K562 (cell line): ENCODE measurements at regions not wholly inside any gene's neighbourhood (a gene's known extent, or its start where the extent isn't known, plus 50 kb on each side); places are given as distances from the start of the nearest gene placed in this dataset.

ENCODE experiments used
- ATAC-seq: fragments of 200-7000 bp; cut with Tn5 transposase; 3 replicates; pipeline ENCODE4 v1.9.1; 2020; ENCODE audit warnings: moderate library complexity
- BruUV-seq: library from RNA; stranded (reverse); fragments of 400-500 nt; replicated peaks from 2 replicates; lab custom pipeline; 2021; lab: Mats Ljungman, UMichigan
- CTCF ChIA-PET: fragments of 300-600 bp; formaldehyde crosslinking; extraction: SDS; loops from one replicate; lab custom pipeline; 2021; ENCODE audit warnings: low intra/inter-chr PET ratio; lab: Yijun Ruan, JAX
- POLR2A ChIA-PET: fragments of 300-600, 350-650 bp; sonication (Branson Sonifier 250); formaldehyde crosslinking; extraction: SDS; loops from one replicate; lab custom pipeline; 2021; ENCODE audit warnings: antibody characterized with exemption, inconsistent platforms; lab: Yijun Ruan, JAX
- DNase-seq, 4 experiments: peaks; one replicate each; pipeline versions ENCODE4 v3.0.0 to v3.0.0-alpha.2; 2011 to 2018; ENCODE audit warnings: low spot score in 3 of 4, mixed read lengths in 3 of 4; ENCODE audit errors: extremely low read depth in 1 of 4
- FAIRE-seq: peaks from 2 replicates; lab custom pipeline; 2011; peaks lifted over from hg19 to GRCh38; lab: Jason Lieb, UNC
- H2AFZ ChIP-seq: 2 replicates; pipeline ENCODE4 v1.6.0; 2011; ENCODE audit warnings: low read depth, low read length, control low read depth, inconsistent platforms
- H3K27ac ChIP-seq: fragments of 200-600 bp; 3 replicates; pipeline ENCODE4 v1.8.0; 2011; ENCODE audit warnings: low read depth, mild to moderate bottlenecking, control low read depth, inconsistent platforms, low read length, moderate library complexity, mixed read lengths; ENCODE audit errors: extremely low read depth
- H3K27me3 ChIP-seq, 2 experiments: fragments of 300-600 bp in 1 of 2; 2 replicates in 1 of 2; 3 replicates in 1 of 2; pipeline versions ENCODE4 v1.6.0 to v1.8.0; 2011; ENCODE audit warnings: inconsistent platforms in 2 of 2, low read length in 2 of 2, mild to moderate bottlenecking in 1 of 2, mixed read lengths in 1 of 2, moderate library complexity in 1 of 2; ENCODE audit not compliant: control insufficient read depth in 2 of 2, insufficient read depth in 2 of 2
- H3K36me3 ChIP-seq: fragments of 300-600 bp; 3 replicates; pipeline ENCODE4 v1.8.0; 2011; ENCODE audit warnings: mild to moderate bottlenecking, low read length, inconsistent platforms; ENCODE audit not compliant: control insufficient read depth, insufficient read depth
- H3K4me1 ChIP-seq, 2 experiments: fragments of 200-600 bp in 1 of 2; replicated peaks in 1 of 2; 2 replicates in 1 of 2; 3 replicates in 1 of 2; pipeline versions ENCODE4 v1.5.1 to v1.8.0; 2011; ENCODE audit warnings: inconsistent platforms in 2 of 2, low read length in 2 of 2, mild to moderate bottlenecking in 1 of 2, mixed read lengths in 1 of 2, moderate library complexity in 1 of 2; ENCODE audit not compliant: control insufficient read depth in 2 of 2, insufficient read depth in 2 of 2
- H3K4me2 ChIP-seq: 2 replicates; pipeline ENCODE4 v1.6.1; 2011; ENCODE audit warnings: low read length, control low read depth, inconsistent platforms, mixed read lengths; ENCODE audit not compliant: insufficient read depth
- H3K4me3 ChIP-seq: fragments of 200-600 bp; sonication (generic), shearing (Covaris generic); 2 replicates; pipeline ENCODE4 v1.5.1; 2016; ENCODE audit warnings: control low read depth, inconsistent platforms
- H3K79me2 ChIP-seq: fragments of 200-600 bp; 3 replicates; pipeline ENCODE4 v1.8.0; 2011; ENCODE audit warnings: low read length, inconsistent platforms; ENCODE audit not compliant: control insufficient read depth, insufficient read depth
- H3K9ac ChIP-seq, 2 experiments: 2 replicates each; pipeline versions ENCODE4 v1.6.0 to v1.6.1; 2011; ENCODE audit warnings: low read depth in 2 of 2, low read length in 2 of 2, control low read depth in 1 of 2, inconsistent platforms in 1 of 2, mild to moderate bottlenecking in 1 of 2, mixed read lengths in 1 of 2; ENCODE audit not compliant: insufficient read depth in 1 of 2
- H3K9me1 ChIP-seq: one replicate; pipeline ENCODE4 v1.6.0; 2011; ENCODE audit warnings: inconsistent platforms, mild to moderate bottlenecking, low read length, moderate library complexity; ENCODE audit not compliant: control insufficient read depth, insufficient read depth
- H3K9me3 ChIP-seq: replicated peaks from 2 replicates; pipeline ENCODE4 v1.5.1; 2011; ENCODE audit warnings: low read depth, low read length, inconsistent platforms; ENCODE audit not compliant: control insufficient read depth, insufficient read depth
- H4K20me1 ChIP-seq: replicated peaks from 2 replicates; pipeline ENCODE4 v1.6.1; 2011; ENCODE audit warnings: low read length, inconsistent platforms, mixed read lengths; ENCODE audit not compliant: control insufficient read depth, insufficient read depth
- ATF1 ChIP-seq, 2 experiments: fragments of 450-650 bp in 1 of 2; IDR thresholded peaks; 2 replicates each; pipeline ENCODE4 v1.6.1; 2016; ENCODE audit warnings: missing compliant biosample characterization in 1 of 2, missing genetic modification characterization in 1 of 2
- BRF1 ChIP-seq: IDR thresholded peaks from 3 replicates; pipeline ENCODE4 v1.6.1; 2011; ENCODE audit warnings: borderline replicate concordance, mild to moderate bottlenecking; ENCODE audit not compliant: insufficient read length; ENCODE audit errors: extremely low read depth
- CBX2 ChIP-seq: fragments of 200-600 bp; sonication (generic); IDR thresholded peaks from one replicate; pipeline ENCODE4 v1.6.1; 2012; ENCODE audit warnings: mild to moderate bottlenecking, low read length, inconsistent platforms; ENCODE audit not compliant: insufficient read depth, poor library complexity, severe bottlenecking
- DDX20 ChIP-seq: fragments of 450-650 bp; IDR thresholded peaks from 2 replicates; pipeline ENCODE4 v1.6.1; 2016; ENCODE audit warnings: missing genetic modification characterization, low read depth, mild to moderate bottlenecking, missing compliant biosample characterization, moderate library complexity
- ELF1 ChIP-seq: fragments of 200-800 bp; sonication (Bioruptor generic); IDR thresholded peaks from 2 replicates; pipeline ENCODE4 v1.6.1; 2016; ENCODE audit warnings: missing genetic modification characterization, missing compliant biosample characterization
- HIVEP1 ChIP-seq: fragments of 250-450 bp; sonication (Bioruptor Pico); IDR thresholded peaks from 2 replicates; pipeline ENCODE4 v1.4.0; 2020; ENCODE audit warnings: mild to moderate bottlenecking
- HNRNPH1 ChIP-seq: fragments of 200-400 bp; formaldehyde crosslinking; optimal IDR thresholded peaks from 2 replicates; pipeline ENCODE3; 2017; ENCODE audit warnings: low read depth, mild to moderate bottlenecking, low read length, moderate library complexity
- KDM1A ChIP-seq, 2 experiments: fragments of 450-650 bp; IDR thresholded peaks; 2 replicates each; pipeline ENCODE4 v1.6.1; 2016; ENCODE audit warnings: mild to moderate bottlenecking in 2 of 2
- PHB ChIP-seq: fragments of 250-450 bp; sonication (Bioruptor Pico); IDR thresholded peaks from 2 replicates; pipeline ENCODE4 v1.5.0; 2021
- PYGO2 ChIP-seq: fragments of 450-650 bp; IDR thresholded peaks from 2 replicates; pipeline ENCODE4 v1.6.1; 2016; ENCODE audit warnings: mild to moderate bottlenecking, missing genetic modification characterization, moderate library complexity, missing compliant biosample characterization
- ZC3H8 ChIP-seq: fragments of 450-650 bp; IDR thresholded peaks from 2 replicates; pipeline ENCODE4 v1.6.1; 2017
- ZNF124 ChIP-seq: sonication (generic); formaldehyde crosslinking; IDR thresholded peaks from 2 replicates; pipeline ENCODE4 v1.8.1; 2022; ENCODE audit warnings: missing genetic modification reagents
- WGBS: fragments of 100-300 bp; shearing (Covaris generic); methylation state at CpG from one replicate; pipeline ENCODE4 v1.1.6; 2016; ENCODE audit warnings: low coverage, mixed read lengths; ENCODE audit not compliant: insufficient coverage; ENCODE audit errors: missing lambda C conversion rate; 5-methylcytosine and 5-hydroxymethylcytosine counted together
- in situ Hi-C: fragments of 300-500 bp; cut with MboI; formaldehyde crosslinking; loops from 4 replicates; pipeline ENCODE4 v1.15.0; 2018; ENCODE audit warnings: inconsistent platforms, mixed read lengths
- intact Hi-C: fragments of 100-400 bp; cut with micrococcal nuclease; formaldehyde crosslinking; loops from 2 replicates; pipeline ENCODE4 v1.14.2; 2022
- TF ChIP-seq, protein P1 (sequence below), 3 experiments: fragments of 200-800 bp in 1 of 3; fragments of 250-450 bp in 1 of 3; fragments of 450-650 bp in 1 of 3; sonication (Bioruptor Pico) in 1 of 3; sonication (Bioruptor generic) in 1 of 3; formaldehyde crosslinking in 1 of 3; IDR thresholded peaks; 2 replicates each; pipeline versions ENCODE4 v1.6.1 to v1.8.0; 2016 to 2022; ENCODE audit warnings: mild to moderate bottlenecking in 2 of 3, missing genetic modification characterization in 2 of 3, missing compliant biosample characterization in 1 of 3, moderate library complexity in 1 of 3
- TF ChIP-seq, protein P2 (sequence below), 2 experiments: fragments of 250-450 bp in 1 of 2; fragments of 450-650 bp in 1 of 2; sonication (Bioruptor Pico) in 1 of 2; IDR thresholded peaks; 2 replicates each; pipeline versions ENCODE4 v1.6.1 to v1.8.0; 2016 to 2021; ENCODE audit warnings: mild to moderate bottlenecking in 2 of 2, moderate library complexity in 2 of 2, missing compliant biosample characterization in 1 of 2, missing genetic modification characterization in 1 of 2
- TF ChIP-seq, protein P3 (sequence below): fragments of 450-650 bp; IDR thresholded peaks from 2 replicates; pipeline ENCODE4 v1.6.1; 2016; ENCODE audit warnings: mild to moderate bottlenecking
- TF ChIP-seq, protein P4 (sequence below): IDR thresholded peaks from 3 replicates; pipeline ENCODE4 v1.6.1; 2011; ENCODE audit warnings: borderline replicate concordance, mild to moderate bottlenecking; ENCODE audit not compliant: insufficient read length, insufficient read depth

DNA sequence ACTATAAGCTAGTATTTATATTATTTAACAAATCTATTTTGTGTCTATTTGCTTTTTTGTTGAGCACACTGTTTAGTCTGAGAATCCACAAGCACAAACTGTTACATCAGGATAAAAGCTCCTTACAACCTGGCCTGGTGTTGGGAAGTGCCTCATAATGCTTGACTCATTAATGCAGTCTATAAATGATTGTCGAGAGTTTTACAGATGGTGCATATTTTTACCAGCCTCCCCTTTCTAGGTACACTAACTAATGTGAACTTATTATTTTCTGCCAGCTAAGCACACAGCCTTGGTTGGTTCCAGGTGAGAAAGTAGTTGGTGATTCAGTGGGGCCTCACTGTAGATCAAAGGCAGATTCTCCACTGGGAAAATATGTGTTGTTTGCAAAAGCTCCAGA lies 151.0 kb upstream of the ADAMTS16 start:
- in situ Hi-C loops, result no loop called here
- H3K4me3 ChIP-seq, result no peak overlapping the region
- no peak for ATAC-seq
- no peak for DNase-seq
- H3K9me1 ChIP-seq, result no peaks in the 10 kb centered on the region
- no TSS peak for BruUV-seq
- POLR2A ChIA-PET, result no interaction called here
- CTCF ChIA-PET, result no interaction called here
- H3K9me3 ChIP-seq, result no peaks in the 10 kb centered on the region
- 0% methylated on average over 1 of the region's 1 CpG for WGBS
- no peak for FAIRE-seq
- H3K36me3 ChIP-seq, result no peaks in the 10 kb centered on the region
- intact Hi-C loops, result no loop called here
- no peaks in the 10 kb centered on the region for H3K4me1 ChIP-seq
- H3K27ac ChIP-seq, result no peak overlapping the region
- no peak overlapping the region for H2AFZ ChIP-seq
- H3K27me3 ChIP-seq, result no peaks in the 10 kb centered on the region
- no peaks in the 10 kb centered on the region for H3K79me2 ChIP-seq
- H4K20me1 ChIP-seq, result no peaks in the 10 kb centered on the region; the same call in 1 of the 2 replicates
- H3K9ac ChIP-seq, result no peak overlapping the region
- no peak overlapping the region for H3K4me2 ChIP-seq
- TF ChIP-seq, protein P1, sequence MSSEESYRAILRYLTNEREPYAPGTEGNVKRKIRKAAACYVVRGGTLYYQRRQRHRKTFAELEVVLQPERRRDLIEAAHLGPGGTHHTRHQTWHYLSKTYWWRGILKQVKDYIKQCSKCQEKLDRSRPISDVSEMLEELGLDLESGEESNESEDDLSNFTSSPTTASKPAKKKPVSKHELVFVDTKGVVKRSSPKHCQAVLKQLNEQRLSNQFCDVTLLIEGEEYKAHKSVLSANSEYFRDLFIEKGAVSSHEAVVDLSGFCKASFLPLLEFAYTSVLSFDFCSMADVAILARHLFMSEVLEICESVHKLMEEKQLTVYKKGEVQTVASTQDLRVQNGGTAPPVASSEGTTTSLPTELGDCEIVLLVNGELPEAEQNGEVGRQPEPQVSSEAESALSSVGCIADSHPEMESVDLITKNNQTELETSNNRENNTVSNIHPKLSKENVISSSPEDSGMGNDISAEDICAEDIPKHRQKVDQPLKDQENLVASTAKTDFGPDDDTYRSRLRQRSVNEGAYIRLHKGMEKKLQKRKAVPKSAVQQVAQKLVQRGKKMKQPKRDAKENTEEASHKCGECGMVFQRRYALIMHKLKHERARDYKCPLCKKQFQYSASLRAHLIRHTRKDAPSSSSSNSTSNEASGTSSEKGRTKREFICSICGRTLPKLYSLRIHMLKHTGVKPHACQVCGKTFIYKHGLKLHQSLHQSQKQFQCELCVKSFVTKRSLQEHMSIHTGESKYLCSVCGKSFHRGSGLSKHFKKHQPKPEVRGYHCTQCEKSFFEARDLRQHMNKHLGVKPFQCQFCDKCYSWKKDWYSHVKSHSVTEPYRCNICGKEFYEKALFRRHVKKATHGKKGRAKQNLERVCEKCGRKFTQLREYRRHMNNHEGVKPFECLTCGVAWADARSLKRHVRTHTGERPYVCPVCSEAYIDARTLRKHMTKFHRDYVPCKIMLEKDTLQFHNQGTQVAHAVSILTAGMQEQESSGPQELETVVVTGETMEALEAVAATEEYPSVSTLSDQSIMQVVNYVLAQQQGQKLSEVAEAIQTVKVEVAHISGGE (CRISPR knock-in tag; IDR thresholded peaks at IDR 0.05), result no peak
- TF ChIP-seq BRF1 (no peak), CBX2 (no peak), ELF1 (tag) (no peak), DDX20 (no peak), HIVEP1 (CRISPR knock-in tag) (no peak), ZNF124 (CRISPR knock-in tag) (no peak), PYGO2 (tag) (no peak), PHB (CRISPR knock-in tag) (no peak), ZC3H8 (no peak), ATF1 (CRISPR knock-in tag; IDR thresholded peaks at IDR 0.05) (no peak), ATF1 (tag; IDR thresholded peaks at IDR 0.05) (no peak), HNRNPH1 (no peak), KDM1A (IDR thresholded peaks at IDR 0.05) (no peak)
- TF ChIP-seq, protein P2, sequence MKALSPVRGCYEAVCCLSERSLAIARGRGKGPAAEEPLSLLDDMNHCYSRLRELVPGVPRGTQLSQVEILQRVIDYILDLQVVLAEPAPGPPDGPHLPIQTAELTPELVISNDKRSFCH (CRISPR knock-in tag; IDR thresholded peaks at IDR 0.05), result no peak
- TF ChIP-seq, protein P2 (tag; IDR thresholded peaks at IDR 0.05), result no peak
- TF ChIP-seq, protein P3, sequence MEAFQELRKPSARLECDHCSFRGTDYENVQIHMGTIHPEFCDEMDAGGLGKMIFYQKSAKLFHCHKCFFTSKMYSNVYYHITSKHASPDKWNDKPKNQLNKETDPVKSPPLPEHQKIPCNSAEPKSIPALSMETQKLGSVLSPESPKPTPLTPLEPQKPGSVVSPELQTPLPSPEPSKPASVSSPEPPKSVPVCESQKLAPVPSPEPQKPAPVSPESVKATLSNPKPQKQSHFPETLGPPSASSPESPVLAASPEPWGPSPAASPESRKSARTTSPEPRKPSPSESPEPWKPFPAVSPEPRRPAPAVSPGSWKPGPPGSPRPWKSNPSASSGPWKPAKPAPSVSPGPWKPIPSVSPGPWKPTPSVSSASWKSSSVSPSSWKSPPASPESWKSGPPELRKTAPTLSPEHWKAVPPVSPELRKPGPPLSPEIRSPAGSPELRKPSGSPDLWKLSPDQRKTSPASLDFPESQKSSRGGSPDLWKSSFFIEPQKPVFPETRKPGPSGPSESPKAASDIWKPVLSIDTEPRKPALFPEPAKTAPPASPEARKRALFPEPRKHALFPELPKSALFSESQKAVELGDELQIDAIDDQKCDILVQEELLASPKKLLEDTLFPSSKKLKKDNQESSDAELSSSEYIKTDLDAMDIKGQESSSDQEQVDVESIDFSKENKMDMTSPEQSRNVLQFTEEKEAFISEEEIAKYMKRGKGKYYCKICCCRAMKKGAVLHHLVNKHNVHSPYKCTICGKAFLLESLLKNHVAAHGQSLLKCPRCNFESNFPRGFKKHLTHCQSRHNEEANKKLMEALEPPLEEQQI, result no peak
- TF ChIP-seq, protein P4, sequence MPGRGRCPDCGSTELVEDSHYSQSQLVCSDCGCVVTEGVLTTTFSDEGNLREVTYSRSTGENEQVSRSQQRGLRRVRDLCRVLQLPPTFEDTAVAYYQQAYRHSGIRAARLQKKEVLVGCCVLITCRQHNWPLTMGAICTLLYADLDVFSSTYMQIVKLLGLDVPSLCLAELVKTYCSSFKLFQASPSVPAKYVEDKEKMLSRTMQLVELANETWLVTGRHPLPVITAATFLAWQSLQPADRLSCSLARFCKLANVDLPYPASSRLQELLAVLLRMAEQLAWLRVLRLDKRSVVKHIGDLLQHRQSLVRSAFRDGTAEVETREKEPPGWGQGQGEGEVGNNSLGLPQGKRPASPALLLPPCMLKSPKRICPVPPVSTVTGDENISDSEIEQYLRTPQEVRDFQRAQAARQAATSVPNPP, result no peak
